ENCODE measurements at regions not wholly inside any gene's neighbourhood (a gene's known extent, or its start where the extent isn't known, plus 50 kb on each side); places are given as distances from the start of the nearest gene placed in this dataset.

- no peak for DNase-seq
Observed at GRCh38 chr18:78128004-78128403, 851.6 kb upstream of the SALL3 start.

GRCh38 chr18:78129260-78129659 is 850.4 kb upstream of the SALL3 start:
- DNase-seq = no peak

DNA sequence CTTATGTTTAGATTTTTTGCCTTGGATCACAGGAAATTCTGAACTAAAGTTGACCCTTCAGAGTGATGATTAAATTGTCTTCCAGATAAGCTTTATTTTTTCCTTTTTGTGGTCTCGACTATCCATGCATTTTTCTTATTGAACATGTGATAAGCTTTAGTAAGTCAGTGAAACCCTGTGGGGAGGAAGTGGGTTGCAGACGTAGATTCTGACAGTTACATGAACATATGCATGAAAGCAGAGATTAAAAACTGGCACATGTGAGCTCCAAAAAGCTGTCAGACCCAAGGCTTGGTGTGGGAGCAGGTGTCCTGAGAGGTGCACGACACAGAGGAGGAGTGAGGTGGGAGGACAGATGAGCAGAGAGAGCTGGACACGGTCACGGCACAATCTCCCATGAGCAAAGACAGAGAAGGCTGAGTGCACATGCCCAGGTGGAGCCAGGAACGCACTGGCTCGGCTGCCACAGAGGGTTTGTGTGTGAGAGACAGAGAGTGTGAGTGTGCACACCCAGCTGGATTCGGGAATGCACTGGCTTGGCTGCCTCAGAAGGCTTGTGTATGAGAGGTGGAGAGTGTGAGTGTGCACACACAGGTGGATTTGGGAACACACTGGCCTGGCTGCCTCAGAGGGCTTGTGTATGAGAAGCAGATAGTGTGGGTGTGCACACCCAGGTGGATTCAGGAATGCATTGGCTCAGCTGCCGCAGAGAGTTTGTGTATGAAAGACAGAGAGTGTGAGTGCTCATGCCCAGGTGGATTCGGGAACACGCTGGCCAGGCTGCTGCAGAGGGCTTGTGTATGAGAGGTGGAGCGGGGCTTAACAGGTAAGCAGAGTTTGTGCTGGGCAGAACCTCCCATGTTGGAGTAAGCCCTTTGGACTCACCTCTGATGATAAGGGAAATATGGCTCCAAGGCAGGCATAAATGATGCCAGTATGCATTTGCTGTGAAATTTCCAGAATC is 849.1 kb upstream of the SALL3 start:
- DNase-seq = no peak

GRCh38 chr18:78133729-78134128 is 845.9 kb upstream of the SALL3 start:
- no peak for DNase-seq

GRCh38 chr18:78136986-78137385 is 842.6 kb upstream of the SALL3 start:
- no peak for DNase-seq

- no peak for DNase-seq
Observed at GRCh38 chr18:78138983-78139496, 840.6 kb upstream of the SALL3 start.

- no peak for DNase-seq
Observed at GRCh38 chr18:78140294-78140693, 839.3 kb upstream of the SALL3 start.

- no peak for DNase-seq
Observed at GRCh38 chr18:78144669-78145068, 834.9 kb upstream of the SALL3 start.

GRCh38 chr18:78145096-78145495 is 834.5 kb upstream of the SALL3 start:
- no peak for DNase-seq

- DNase-seq = no peak
Observed at GRCh38 chr18:78146136-78147085, 833.2 kb upstream of the SALL3 start.

- no peak for DNase-seq
Observed at GRCh38 chr18:78150590-78150989, 829.0 kb upstream of the SALL3 start.

GRCh38 chr18:78151234-78151633 is 828.4 kb upstream of the SALL3 start:
- DNase-seq = no peak

GRCh38 chr18:78151948-78152725 is 827.5 kb upstream of the SALL3 start:
- no peak for DNase-seq

GRCh38 chr18:78153362-78153761 is 826.3 kb upstream of the SALL3 start:
- no peak for DNase-seq

GRCh38 chr18:78154444-78154843 is 825.2 kb upstream of the SALL3 start:
- no peak for DNase-seq

- no peak for DNase-seq
Observed at GRCh38 chr18:78154853-78155252, 824.8 kb upstream of the SALL3 start.

DNA sequence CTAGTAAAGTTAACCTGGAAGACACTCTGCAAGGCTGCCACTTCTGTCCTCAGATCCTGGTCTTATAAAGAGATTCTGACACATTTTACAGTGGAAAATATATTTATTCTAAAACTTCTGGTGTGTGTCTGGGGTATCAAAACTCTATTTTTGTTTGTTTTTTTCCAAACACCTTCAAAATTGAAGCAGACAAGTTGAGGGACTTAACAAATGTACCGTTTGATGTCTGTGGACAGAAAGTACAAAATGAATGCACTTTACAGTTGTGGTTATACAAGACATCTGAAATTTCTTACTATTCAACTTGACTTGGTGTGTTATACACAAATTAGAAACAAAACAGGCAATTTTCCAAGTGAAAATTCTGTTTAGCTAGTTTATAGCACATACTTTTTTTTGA is 823.2 kb upstream of the SALL3 start:
- DNase-seq = no peak

DNA sequence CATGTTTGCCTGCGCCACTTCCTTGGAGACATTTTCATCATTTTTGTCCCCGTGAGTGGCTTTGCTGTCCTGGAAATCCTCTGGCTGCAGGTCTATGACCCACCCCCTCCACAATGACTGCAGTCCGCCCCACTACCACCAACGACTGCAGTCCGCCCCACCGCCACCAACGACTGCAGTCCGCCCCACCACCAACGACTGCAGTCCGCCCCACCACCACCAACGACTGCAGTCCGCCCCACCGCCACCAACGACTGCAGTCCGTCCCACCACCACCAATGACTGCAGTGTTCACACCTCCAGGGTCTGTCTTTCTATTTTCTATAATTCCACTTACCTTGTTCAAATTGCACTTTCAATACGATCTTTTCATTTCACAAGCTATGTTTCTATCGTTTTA is 820.7 kb upstream of the SALL3 start:
- DNase-seq = no peak

DNA sequence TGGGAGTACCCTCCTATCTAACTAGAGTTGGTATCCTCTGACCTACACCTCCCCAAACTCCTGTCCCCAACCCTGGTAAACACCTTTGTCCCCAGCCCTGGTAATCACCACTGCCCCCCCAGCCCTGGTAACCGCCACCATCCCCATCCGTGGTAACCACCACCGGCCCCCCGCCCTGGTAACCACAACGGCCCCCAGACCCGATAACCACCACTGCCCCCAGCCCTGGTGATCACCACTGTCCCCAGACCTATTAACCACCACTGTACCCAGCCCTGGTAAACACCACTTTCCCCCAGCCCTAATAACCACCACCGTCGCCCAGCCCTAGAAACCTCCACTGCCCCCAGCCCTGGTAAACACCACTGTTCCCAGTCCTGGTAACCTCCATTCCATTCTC is 820.2 kb upstream of the SALL3 start:
- DNase-seq = no peak

DNA sequence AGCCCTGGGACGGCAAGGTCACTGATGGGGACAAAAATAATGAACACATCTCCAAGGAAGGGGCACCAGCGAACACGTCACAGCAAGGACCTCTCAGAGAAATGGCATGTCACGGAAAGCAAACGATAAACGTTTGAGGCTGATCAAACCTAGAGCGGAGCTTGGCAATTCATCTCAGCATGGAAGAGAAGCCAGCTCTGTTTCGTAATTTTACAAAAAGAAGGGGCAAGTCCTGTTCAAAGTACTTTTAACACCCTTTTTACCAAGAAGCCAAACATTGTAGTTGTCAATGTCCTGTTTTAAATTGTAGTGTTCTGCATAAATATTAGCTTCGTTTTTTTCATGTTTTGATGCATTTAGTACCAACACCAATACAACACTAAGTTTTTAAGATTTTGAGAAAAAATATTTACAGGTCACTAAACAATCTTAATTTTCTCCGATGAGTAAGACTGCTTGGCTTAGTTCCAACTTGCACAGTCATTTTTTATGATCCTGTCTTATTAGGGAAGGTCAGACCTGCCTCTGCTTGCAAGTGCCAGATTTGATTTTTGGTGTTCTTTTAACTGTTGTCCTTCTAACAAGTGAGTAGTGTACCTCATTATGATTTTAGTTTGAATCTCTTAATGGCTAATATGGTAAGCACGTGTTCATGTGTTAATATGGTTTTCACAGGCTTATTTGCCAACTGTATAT is 818.5 kb upstream of the SALL3 start:
- DNase-seq = no peak

DNA sequence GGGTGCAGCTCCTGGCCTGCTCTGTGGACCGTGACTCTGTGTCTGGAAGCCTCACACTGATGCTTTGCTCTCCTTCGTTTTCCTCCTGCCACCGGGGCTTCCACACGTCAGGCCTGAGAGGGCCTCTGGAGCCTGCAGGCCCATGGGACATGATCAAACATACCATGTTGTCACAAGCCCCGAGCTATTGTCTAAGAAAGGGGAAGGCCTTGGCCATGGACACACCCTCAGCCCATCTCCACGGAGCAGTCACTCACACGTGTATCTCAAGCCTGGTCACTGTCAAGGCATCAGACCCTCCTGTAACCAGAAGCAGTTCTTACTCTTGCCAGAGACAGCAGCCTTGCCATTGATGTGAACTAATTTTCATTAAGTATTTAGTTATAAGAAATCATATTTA is 814.1 kb upstream of the SALL3 start:
- no peak for DNase-seq

DNA sequence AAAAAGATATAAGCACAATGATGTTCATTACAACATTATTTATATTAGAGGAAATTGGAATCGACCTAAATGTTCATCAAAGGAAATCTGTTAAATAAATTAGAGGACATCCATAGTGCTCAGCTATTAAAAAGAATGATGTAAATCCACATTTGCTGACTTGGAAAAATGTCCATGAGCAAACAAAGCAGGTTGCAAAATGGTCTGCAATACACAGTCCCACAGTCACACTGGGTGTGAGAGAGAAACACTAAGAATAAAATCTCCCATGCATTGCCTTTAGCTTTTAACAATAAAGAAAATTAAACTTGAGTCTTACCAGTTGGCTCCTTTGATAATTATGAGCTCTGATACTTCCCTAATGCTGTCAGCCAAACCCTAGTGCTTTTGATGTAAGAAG is 811.1 kb upstream of the SALL3 start:
- DNase-seq = no peak

All from activated T-cell treated with anti-CD3 and anti-CD28 coated beads, Interleukin-2, amount 50 U/mL, for 1 hour (primary cell).